ENCODE measurements at regions not wholly inside any gene's neighbourhood (a gene's known extent, or its start where the extent isn't known, plus 50 kb on each side); places are given as distances from the start of the nearest gene placed in this dataset.

DNA sequence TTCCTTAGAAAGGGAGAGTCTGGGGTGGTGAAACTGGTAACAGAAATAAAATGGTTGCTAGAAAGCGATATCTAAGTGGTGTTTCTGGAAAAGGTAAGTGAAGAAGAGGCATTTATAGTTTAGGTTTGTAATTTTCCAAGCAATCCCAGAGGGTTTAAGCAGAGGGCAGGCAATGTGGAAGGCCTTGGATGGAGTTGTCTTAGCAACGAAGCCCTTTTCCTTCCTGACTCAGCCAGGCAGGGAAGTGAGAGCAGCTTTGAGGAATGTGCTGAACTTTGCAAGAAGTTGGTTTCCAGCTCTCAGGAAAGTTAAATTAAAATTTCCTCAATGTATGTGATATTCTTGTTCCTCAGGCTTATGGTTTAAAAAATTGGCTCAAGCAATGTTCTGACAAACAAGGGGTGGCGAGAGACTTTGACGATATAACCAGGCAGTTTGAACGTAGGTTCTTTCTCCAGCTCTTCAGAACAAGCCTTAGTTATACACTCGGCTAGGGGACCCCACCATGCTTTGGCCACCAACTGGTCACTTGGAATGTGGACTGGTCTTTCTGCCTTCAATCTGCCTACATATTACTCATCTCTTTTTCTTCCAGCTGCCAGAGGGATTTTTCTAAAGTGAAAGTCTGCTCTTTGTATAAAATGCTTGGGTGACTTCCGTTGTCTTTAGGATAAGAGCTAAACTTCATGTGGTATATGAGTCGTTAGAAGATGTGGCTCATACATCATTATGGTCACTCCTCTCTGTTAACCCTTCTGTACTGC, 66.9 kb upstream of the SLC25A13 start:
- TF ChIP-seq, protein P1, sequence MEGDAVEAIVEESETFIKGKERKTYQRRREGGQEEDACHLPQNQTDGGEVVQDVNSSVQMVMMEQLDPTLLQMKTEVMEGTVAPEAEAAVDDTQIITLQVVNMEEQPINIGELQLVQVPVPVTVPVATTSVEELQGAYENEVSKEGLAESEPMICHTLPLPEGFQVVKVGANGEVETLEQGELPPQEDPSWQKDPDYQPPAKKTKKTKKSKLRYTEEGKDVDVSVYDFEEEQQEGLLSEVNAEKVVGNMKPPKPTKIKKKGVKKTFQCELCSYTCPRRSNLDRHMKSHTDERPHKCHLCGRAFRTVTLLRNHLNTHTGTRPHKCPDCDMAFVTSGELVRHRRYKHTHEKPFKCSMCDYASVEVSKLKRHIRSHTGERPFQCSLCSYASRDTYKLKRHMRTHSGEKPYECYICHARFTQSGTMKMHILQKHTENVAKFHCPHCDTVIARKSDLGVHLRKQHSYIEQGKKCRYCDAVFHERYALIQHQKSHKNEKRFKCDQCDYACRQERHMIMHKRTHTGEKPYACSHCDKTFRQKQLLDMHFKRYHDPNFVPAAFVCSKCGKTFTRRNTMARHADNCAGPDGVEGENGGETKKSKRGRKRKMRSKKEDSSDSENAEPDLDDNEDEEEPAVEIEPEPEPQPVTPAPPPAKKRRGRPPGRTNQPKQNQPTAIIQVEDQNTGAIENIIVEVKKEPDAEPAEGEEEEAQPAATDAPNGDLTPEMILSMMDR (IDR thresholded peaks at IDR 0.05), result no peak

DNA sequence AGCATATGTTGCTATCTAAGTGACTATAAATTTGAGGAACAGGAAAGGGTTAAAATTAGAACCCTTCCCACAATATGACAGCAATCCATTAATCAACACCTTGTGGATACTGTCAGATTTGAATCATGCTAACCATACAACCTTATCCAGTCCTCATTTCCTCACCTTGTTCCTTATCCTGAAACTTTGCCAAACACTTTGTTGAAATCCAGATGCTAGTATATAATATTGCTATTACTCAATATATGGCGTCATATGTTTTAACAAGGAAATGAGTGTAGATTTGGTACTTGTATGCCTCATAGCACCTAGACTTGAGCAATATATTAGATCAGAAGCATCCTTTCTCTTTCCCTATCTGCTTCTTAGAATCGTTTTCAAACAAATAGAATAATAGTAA, 66.3 kb upstream of the SLC25A13 start:
- TF ChIP-seq, protein P1 (IDR thresholded peaks at IDR 0.05), result no peak

DNA sequence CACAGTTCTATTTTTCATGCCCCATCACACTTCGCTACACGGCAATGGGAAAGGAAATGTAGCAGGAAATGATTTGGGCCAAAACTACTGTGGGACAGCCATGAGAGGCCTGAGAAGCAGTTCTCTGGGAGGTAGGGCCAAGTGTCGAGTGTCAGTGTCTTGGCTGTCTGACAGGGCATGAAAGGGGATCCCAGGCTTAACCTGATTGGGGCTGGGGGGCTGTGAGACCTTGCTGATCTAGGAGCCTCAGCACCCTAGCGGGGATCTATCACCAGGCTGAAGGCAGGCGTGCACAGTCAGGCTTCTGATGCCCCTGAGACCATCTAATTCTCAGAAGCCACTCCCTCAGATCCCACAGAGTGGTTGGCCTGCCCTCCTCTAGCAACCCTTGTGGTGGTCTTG, 58.2 kb upstream of the SLC25A13 start:
- TF ChIP-seq, protein P1 (IDR thresholded peaks at IDR 0.05), result no peak

DNA sequence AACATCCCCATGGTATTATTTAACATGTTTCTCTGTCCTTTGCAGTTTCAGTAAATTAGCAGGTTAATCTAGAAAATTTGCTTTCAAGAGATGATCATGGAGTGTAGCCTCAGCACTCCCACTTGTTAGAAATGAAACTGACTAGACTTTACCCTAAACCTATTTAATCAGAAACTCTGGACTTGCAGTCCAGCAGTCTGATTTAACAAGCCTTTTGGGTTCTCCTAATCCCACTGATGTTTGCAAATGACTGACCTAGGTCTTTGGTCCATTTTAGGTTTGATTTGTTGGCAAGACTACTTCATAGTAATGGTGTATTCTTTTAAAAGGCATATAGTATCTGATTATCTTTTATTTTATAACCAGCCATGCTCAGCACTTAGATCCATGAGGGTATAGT, 55.5 kb upstream of the SLC25A13 start:
- TF ChIP-seq, protein P1 (IDR thresholded peaks at IDR 0.05), result no peak
